ENCODE measurements at regions not wholly inside any gene's neighbourhood (a gene's known extent, or its start where the extent isn't known, plus 50 kb on each side); places are given as distances from the start of the nearest gene placed in this dataset.

DNA sequence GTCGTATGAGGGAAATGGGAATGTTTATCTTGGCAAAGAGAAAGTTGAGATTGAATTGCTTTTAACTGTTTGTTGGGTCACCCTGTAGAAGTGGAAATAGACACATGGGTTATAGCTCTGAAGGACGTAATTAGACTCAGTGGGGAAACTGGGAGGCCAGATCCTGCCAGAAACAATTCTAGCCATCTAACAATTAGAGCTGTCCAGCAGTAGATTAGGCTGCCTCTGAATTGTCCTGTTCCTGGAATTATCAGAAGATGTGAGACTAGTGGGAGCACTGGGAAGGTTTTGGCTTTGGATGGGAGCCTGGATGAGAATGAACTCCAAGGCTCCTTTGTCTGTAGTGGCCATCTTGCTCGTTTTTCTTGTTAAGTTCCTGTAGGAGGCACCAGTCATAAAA, 61.9 kb upstream of the IGFBP7 start:
- no peak for DNase-seq (ENCODE audit: low read depth)

- no peak for DNase-seq (ENCODE audit: low read depth)
Observed at GRCh38 chr4:57168982-57169381, 58.8 kb upstream of the IGFBP7 start.

DNA sequence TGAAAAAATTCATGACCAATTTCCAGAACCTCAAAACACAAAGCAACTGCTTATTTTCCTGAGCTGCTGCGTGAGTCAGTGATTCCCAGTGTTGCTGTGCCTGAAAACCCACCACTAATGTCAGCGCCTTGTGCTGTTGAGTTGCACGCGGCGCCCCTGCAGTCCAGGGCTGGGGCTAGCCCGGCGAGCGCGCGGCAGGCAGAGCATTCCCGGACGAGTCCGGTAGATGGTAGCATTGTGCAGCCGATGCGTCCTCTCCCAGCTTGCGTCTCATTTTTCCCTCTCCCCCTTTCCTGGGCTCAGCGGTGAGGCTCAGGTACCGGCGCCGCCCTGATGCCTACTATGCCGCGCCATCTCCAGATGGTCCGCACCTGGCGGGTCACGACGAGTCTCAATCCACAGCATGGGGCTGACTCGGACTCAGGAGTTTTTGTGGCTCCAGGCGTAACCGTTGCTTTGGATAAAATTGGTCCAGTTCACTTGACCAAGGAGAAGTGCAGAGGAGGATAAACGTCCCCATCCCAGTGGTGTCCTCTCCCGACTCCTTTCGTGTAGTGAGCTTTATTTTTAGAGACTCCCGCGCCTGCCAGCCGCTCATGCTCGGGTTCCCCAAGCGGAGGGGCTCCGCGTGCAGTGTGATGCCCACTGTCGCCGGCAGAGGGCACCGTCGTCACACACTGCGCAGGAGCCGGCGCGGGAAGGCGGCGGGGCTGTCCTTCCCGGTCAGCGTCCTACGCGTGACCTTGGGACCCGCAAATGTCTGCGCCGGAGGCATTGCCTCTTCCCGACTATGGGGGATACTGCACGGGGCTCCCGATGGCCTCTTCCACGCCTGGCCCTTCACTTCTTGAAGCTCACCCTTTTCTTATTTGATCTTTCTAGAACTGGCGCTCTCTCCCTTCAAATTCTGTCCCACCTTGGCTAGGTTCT, 53.6 kb upstream of the IGFBP7 start:
- DNase-seq (ENCODE audit: low read depth) = peak; percentile 51

- no peak for DNase-seq (ENCODE audit: low read depth)
Observed at GRCh38 chr4:57162499-57163019, 52.4 kb upstream of the IGFBP7 start.

All from stimulated activated CD8-positive, alpha-beta memory T cell treated with anti-CD3 and anti-CD28 coated beads, Interleukin-7, amount 100 ng/mL, for 24 hours (primary cell).